ENCODE measurements at regions not wholly inside any gene's neighbourhood (a gene's known extent, or its start where the extent isn't known, plus 50 kb on each side); places are given as distances from the start of the nearest gene placed in this dataset.
"Not testable (repeated sequence)": the region's sequence is repeated elsewhere in the genome, so short reads cannot be mapped to it uniquely, and the experiment has no call there.

DNA sequence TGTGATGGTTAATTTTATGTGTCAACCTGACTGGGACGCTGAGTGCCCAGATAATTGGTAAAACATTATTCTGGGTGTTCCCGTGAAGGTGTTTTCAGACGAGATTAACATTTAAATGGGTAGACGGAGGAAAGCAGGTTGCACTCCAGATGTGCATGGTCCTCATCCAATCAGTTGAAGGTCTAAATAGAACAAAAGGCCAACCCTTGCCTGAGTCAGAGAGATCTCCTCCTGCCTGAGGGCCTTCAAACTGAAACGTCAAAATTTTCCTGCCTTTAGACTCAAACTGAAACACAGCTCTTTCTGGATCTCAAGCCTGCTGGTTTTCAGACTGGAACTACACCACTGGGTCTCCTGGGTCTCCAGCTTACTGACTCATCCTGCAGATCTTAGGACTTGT is 73.5 kb downstream of the NPIPA8 start:
- not testable (repeated sequence) for H3K27ac Mint-ChIP-seq; H3K4me3 Mint-ChIP-seq; ATAC-seq (ENCODE audit: low read depth); H3K4me1 Mint-ChIP-seq; DNase-seq (ENCODE audit: low spot score in 2 of 2); H3K9me3 Mint-ChIP-seq; H3K36me3 Mint-ChIP-seq; H3K27me3 Mint-ChIP-seq

DNA sequence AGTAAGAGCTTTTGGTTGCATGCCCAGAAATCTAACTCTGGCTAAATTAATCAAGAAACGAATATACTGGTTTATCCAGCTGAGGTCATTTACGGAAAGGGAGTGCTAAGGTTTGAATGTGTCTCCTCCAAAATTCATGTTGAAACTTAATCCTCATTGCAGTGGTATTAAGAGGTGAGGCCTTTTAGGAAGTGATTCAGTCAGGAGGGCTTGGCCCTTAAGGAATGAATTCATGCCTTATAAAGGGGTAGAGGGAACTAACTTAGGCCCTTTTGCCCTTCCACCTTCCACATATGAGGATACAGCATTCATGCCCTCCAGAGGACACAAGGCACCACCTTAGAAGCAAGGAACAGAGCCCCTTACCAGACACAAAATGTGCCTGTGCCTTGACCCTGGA is 74.7 kb downstream of the NPIPA8 start:
- not testable (repeated sequence) for H3K9me3 Mint-ChIP-seq; H3K36me3 Mint-ChIP-seq; H3K4me1 Mint-ChIP-seq; H3K27ac Mint-ChIP-seq; ATAC-seq (ENCODE audit: low read depth); H3K4me3 Mint-ChIP-seq; DNase-seq (ENCODE audit: low spot score in 2 of 2); H3K27me3 Mint-ChIP-seq

DNA sequence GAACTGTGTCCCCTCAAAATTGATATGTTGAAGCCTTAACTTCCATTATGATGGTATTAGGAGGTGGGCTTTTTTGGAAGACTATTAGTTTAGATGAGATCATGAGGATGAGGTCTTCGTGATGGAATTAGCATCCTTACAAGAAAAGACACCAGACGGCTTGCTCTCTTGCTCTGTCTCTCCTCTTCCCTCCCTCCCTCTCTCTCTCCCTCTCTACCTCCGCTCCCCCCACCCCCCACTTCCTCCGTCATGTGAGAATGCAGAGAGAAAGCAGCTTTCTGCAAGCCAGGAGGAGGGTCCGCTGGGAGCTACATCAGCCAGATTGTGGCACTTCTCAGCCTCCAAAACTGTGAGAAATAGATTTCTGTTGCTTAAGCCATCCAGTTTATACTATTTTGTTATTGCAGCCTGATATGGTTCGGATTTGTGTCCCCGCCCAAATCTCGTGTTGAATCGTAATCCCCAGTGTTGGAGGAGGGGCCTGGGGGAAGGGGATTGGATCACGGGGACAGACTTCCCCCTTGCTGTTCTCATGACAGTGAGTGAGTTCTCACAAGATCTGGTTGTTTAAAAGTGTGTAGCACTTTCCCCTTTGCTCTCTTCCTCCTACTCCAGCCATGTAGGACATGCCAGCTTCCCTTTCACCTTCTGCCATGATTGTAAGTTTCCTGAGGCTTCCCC is 76.9 kb downstream of the NPIPA8 start:
- not testable (repeated sequence) for H3K27ac Mint-ChIP-seq; H3K4me1 Mint-ChIP-seq; H3K36me3 Mint-ChIP-seq; DNase-seq (ENCODE audit: low spot score in 2 of 2); ATAC-seq (ENCODE audit: low read depth); H3K27me3 Mint-ChIP-seq; H3K4me3 Mint-ChIP-seq; H3K9me3 Mint-ChIP-seq

DNA sequence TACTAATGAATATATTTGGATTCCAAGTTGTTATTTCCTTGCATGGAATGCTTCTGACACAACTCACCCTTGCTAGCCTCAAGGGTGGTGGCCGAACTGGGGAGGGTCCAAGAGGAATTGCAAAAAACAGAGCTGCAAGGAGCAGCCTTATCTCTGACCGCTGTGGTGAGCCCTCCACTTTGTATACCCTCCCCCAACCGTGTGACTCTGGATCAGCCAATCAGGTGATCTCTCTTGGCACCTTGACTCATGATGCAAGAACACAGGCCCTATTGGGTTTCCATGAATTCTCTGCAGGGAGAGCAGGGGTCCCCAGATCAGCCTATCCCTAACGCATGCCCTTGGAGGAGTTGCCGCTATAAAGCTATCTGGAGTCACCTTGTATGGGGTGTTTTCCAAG is 83.6 kb downstream of the NPIPA8 start:
- not testable (repeated sequence) for DNase-seq (ENCODE audit: low spot score in 2 of 2); H3K9me3 Mint-ChIP-seq; H3K36me3 Mint-ChIP-seq; ATAC-seq (ENCODE audit: low read depth); H3K4me1 Mint-ChIP-seq; H3K27me3 Mint-ChIP-seq; H3K27ac Mint-ChIP-seq; H3K4me3 Mint-ChIP-seq

DNA sequence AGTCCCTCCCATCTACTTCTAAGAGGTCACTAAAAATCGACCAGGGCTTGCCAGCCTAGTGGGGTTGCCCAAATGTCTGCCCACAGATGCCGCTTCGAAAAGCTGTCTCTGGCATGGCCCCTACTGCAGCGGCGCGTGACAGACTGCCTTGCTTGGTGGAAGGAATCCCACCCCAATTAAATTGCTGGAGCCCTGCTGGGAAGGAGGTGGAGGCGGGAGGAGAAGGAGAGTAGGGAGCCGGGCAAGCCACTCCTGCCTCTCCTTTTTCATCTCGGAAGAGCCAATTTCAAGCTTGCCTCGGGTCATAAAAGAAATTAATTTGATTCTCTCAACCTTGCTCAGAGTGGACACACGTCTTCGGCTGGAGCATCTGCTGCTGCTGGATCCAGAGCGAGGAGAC is 106.0 kb downstream of the NPIPA8 start:
- not testable (repeated sequence) for H3K36me3 Mint-ChIP-seq; H3K4me1 Mint-ChIP-seq; H3K27me3 Mint-ChIP-seq; H3K27ac Mint-ChIP-seq; DNase-seq (ENCODE audit: low spot score in 2 of 2); H3K9me3 Mint-ChIP-seq; ATAC-seq (ENCODE audit: low read depth); H3K4me3 Mint-ChIP-seq

GRCh38 chr16:18222054-18223009 is 114.2 kb downstream of the NPIPA8 start:
- not testable (repeated sequence) for H3K27me3 Mint-ChIP-seq; H3K36me3 Mint-ChIP-seq; H3K4me3 Mint-ChIP-seq; H3K4me1 Mint-ChIP-seq; H3K27ac Mint-ChIP-seq; ATAC-seq (ENCODE audit: low read depth); H3K9me3 Mint-ChIP-seq; DNase-seq (ENCODE audit: low spot score in 2 of 2)

- not testable (repeated sequence) for H3K27ac Mint-ChIP-seq; H3K9me3 Mint-ChIP-seq; DNase-seq (ENCODE audit: low spot score in 2 of 2); H3K4me3 Mint-ChIP-seq; H3K27me3 Mint-ChIP-seq; H3K4me1 Mint-ChIP-seq; H3K36me3 Mint-ChIP-seq
- peak; percentile 89 for ATAC-seq (ENCODE audit: low read depth)
Observed at GRCh38 chr16:18217741-18218140, 118.8 kb downstream of the NPIPA8 start.

GRCh38 chr16:18216814-18217213 is 119.7 kb downstream of the NPIPA8 start:
- not testable (repeated sequence) for H3K4me1 Mint-ChIP-seq; H3K36me3 Mint-ChIP-seq; H3K27me3 Mint-ChIP-seq; H3K9me3 Mint-ChIP-seq; ATAC-seq (ENCODE audit: low read depth); DNase-seq (ENCODE audit: low spot score in 2 of 2); H3K27ac Mint-ChIP-seq; H3K4me3 Mint-ChIP-seq

DNA sequence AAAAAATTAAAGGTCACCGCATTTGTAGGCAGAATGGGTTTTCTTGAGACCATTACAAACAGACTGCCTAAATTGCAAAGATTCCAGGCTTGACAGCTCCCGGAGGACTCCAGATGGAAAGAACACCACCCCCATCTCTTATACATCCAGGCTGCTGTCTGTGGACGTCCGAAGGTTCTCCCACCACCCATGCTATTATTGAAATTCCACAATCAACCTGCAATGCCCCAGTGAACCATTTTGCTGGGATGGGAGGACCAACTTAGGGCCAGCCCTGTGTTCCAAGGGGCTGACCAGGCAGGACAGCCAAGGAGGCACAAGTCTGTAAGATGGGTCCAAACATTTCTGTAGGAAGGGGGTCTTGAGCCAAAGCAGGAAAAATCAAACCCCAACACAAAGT is 122.7 kb downstream of the NPIPA8 start:
- not testable (repeated sequence) for H3K4me3 Mint-ChIP-seq; H3K4me1 Mint-ChIP-seq; ATAC-seq (ENCODE audit: low read depth); H3K27me3 Mint-ChIP-seq; H3K27ac Mint-ChIP-seq; H3K36me3 Mint-ChIP-seq; H3K9me3 Mint-ChIP-seq; DNase-seq (ENCODE audit: low spot score in 2 of 2)

- H3K4me1 Mint-ChIP-seq; H3K27ac Mint-ChIP-seq; ATAC-seq (ENCODE audit: low read depth); H3K9me3 Mint-ChIP-seq; H3K27me3 Mint-ChIP-seq; DNase-seq (ENCODE audit: low spot score in 2 of 2); H3K4me3 Mint-ChIP-seq; H3K36me3 Mint-ChIP-seq: not testable (repeated sequence)
Observed at GRCh38 chr16:18211505-18211904, 125.0 kb downstream of the NPIPA8 start.

DNA sequence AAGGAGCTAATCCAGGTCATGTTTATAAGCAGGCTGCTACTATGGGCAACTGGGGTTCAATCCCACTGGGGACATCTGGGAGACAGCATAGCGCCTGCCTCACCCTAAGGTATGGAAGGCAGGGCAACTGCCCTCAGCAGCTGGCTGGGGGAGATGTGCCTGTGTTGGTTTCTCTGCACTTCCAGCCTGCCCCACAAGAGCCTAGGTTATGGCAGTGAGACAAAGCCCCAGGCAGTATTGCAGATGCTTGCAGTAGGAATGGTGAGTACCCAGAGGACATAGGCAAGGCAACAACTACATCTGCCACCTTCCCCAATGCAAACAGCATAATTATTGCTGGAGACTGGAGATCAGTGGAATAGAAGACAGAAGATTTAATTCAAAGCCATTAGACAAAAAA is 131.8 kb downstream of the NPIPA8 start:
- H3K4me3 Mint-ChIP-seq; H3K36me3 Mint-ChIP-seq; ATAC-seq (ENCODE audit: low read depth); H3K27me3 Mint-ChIP-seq; DNase-seq (ENCODE audit: low spot score in 2 of 2); H3K4me1 Mint-ChIP-seq; H3K9me3 Mint-ChIP-seq; H3K27ac Mint-ChIP-seq: not testable (repeated sequence)

DNA sequence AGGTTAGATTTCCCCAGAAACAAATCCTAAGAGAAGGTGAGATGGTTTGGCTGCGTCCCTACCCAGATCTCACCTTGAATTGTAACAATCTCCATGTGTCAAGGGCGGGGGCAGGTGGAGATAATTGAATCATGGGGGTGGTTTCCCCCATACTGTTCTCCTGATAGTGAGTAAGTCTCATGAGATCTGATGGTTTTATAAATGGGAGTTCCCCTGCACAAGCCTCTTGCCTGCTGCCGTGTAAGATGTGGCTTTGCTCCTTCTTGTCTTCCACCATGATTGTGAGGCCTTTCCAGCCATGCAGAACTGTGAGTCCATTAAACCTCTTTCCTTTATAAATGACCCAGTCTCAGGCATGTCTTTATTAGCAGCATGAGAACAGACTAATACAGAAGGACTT is 132.2 kb downstream of the NPIPA8 start:
- not testable (repeated sequence) for ATAC-seq (ENCODE audit: low read depth); H3K4me1 Mint-ChIP-seq; H3K9me3 Mint-ChIP-seq; H3K27ac Mint-ChIP-seq; H3K4me3 Mint-ChIP-seq; DNase-seq (ENCODE audit: low spot score in 2 of 2); H3K27me3 Mint-ChIP-seq; H3K36me3 Mint-ChIP-seq

GRCh38 chr16:18201511-18201910 is 135.0 kb downstream of the NPIPA8 start:
- not testable (repeated sequence) for DNase-seq (ENCODE audit: low spot score in 2 of 2); H3K27ac Mint-ChIP-seq; H3K4me3 Mint-ChIP-seq; H3K4me1 Mint-ChIP-seq; H3K9me3 Mint-ChIP-seq; H3K27me3 Mint-ChIP-seq; ATAC-seq (ENCODE audit: low read depth); H3K36me3 Mint-ChIP-seq

GRCh38 chr16:18192389-18192788 is 144.1 kb downstream of the NPIPA8 start:
- not testable (repeated sequence) for H3K27me3 Mint-ChIP-seq; H3K27ac Mint-ChIP-seq; H3K9me3 Mint-ChIP-seq; ATAC-seq (ENCODE audit: low read depth); H3K4me3 Mint-ChIP-seq; H3K4me1 Mint-ChIP-seq; H3K36me3 Mint-ChIP-seq; DNase-seq (ENCODE audit: low spot score in 2 of 2)

Data from memory B cell (primary cell).